Mammary epithelial cell (primary cell): ENCODE measurements at regions not wholly inside any gene's neighbourhood (a gene's known extent, or its start where the extent isn't known, plus 50 kb on each side); places are given as distances from the start of the nearest gene placed in this dataset.

Experiments
- CTCF ChIP-seq, 2 donors: IDR thresholded peaks in 1 of 2; conservative IDR thresholded peaks in 1 of 2; 2 replicates each; pipeline ENCODE4 v1.5.1; 2011 to 2012; ENCODE audit warnings: inconsistent platforms in 2 of 2, low read length in 2 of 2, mild to moderate bottlenecking in 2 of 2, control low read depth in 1 of 2, low read depth in 1 of 2; ENCODE audit not compliant: insufficient read depth in 1 of 2; ENCODE audit errors: extremely low read depth in 1 of 2
- EZH2 ChIP-seq: IDR thresholded peaks from 2 replicates; pipeline ENCODE4 v1.6.1; 2012; ENCODE audit warnings: low read length, inconsistent platforms, borderline replicate concordance

- no peak for TF ChIP-seq EZH2
- TF ChIP-seq CTCF (conservative IDR thresholded peaks at IDR 0.05 in 1 of 2, IDR thresholded peaks at IDR 0.05 in 1 of 2; ENCODE audit: extremely low read depth in 1 of 2, insufficient read depth in 1 of 2, low read depth in 1 of 2, low read length in 2 of 2): no peak
Observed at GRCh38 chr3:6781092-6781491, 79.8 kb upstream of the GRM7 start.
